GDM1 (cell line): ENCODE measurements at regions not wholly inside any gene's neighbourhood (a gene's known extent, or its start where the extent isn't known, plus 50 kb on each side); places are given as distances from the start of the nearest gene placed in this dataset.

ENCODE experiments used
- DNase-seq: peaks from one replicate; lab custom pipeline; 2025; lab: John Stamatoyannopoulos, UW

- DNase-seq: peak; percentile 41
Observed at GRCh38 chr7:113710310-113711096, 208.3 kb downstream of the PPP1R3A start.

- DNase-seq: no peak
Observed at GRCh38 chr7:113705439-113705838, 213.4 kb downstream of the PPP1R3A start.

- DNase-seq: no peak
Observed at GRCh38 chr7:113698556-113699220, 220.1 kb downstream of the PPP1R3A start.

GRCh38 chr7:113694149-113694548, 224.7 kb downstream of the PPP1R3A start:
- no peak for DNase-seq

GRCh38 chr7:113684165-113684564, 234.6 kb downstream of the PPP1R3A start:
- no peak for DNase-seq

GRCh38 chr7:113677811-113678210, 241.0 kb downstream of the PPP1R3A start:
- no peak for DNase-seq

GRCh38 chr7:113664867-113665266, 253.9 kb downstream of the PPP1R3A start:
- no peak for DNase-seq

- DNase-seq: no peak
Observed at GRCh38 chr7:113659416-113659815, 259.4 kb downstream of the PPP1R3A start.

GRCh38 chr7:113657603-113658002, 261.2 kb downstream of the PPP1R3A start:
- DNase-seq: no peak

GRCh38 chr7:113652501-113652900, 266.3 kb downstream of the PPP1R3A start:
- DNase-seq: no peak

GRCh38 chr7:113649556-113649955, 269.3 kb downstream of the PPP1R3A start:
- DNase-seq: no peak

GRCh38 chr7:113639221-113639620, 279.6 kb downstream of the PPP1R3A start:
- DNase-seq: no peak

GRCh38 chr7:113636727-113637421, 281.9 kb downstream of the PPP1R3A start:
- no peak for DNase-seq

GRCh38 chr7:113635492-113635891, 283.3 kb downstream of the PPP1R3A start:
- no peak for DNase-seq

- DNase-seq: no peak
Observed at GRCh38 chr7:113633073-113633472, 285.7 kb downstream of the PPP1R3A start.

GRCh38 chr7:113628948-113629847, 289.6 kb downstream of the PPP1R3A start:
- no peak for DNase-seq

- no peak for DNase-seq
Observed at GRCh38 chr7:113625494-113626102, 293.2 kb downstream of the PPP1R3A start.

- DNase-seq: no peak
Observed at GRCh38 chr7:113622796-113623195, 296.0 kb downstream of the PPP1R3A start.

- DNase-seq: no peak
Observed at GRCh38 chr7:113610572-113610971, 308.2 kb downstream of the PPP1R3A start.

- DNase-seq: no peak
Observed at GRCh38 chr7:113608782-113609181, 310.0 kb downstream of the PPP1R3A start.

GRCh38 chr7:113606325-113606724, 312.5 kb downstream of the PPP1R3A start:
- DNase-seq: no peak
